Ishikawa (cell line): ENCODE measurements at regions not wholly inside any gene's neighbourhood (a gene's known extent, or its start where the extent isn't known, plus 50 kb on each side); places are given as distances from the start of the nearest gene placed in this dataset.

Source experiments
- CEBPB ChIP-seq: IDR thresholded peaks from 2 replicates; pipeline ENCODE4 v1.6.1; 2012
- CREB1 ChIP-seq: IDR thresholded peaks from 2 replicates; pipeline ENCODE4 v1.6.1; 2012; ENCODE audit warnings: low read depth
- EGR1 ChIP-seq: IDR thresholded peaks from 2 replicates; pipeline ENCODE4 v1.6.1; 2012
- EP300 ChIP-seq: IDR thresholded peaks from 2 replicates; pipeline ENCODE4 v1.6.1; 2012; ENCODE audit warnings: borderline replicate concordance
- FOXM1 ChIP-seq: IDR thresholded peaks from 2 replicates; pipeline ENCODE4 v1.6.1; 2012; ENCODE audit warnings: low read depth, borderline replicate concordance
- MAX ChIP-seq: IDR thresholded peaks from 2 replicates; pipeline ENCODE4 v1.6.1; 2012
- NFIC ChIP-seq: IDR thresholded peaks from 2 replicates; pipeline ENCODE4 v1.6.1; 2012
- RAD21 ChIP-seq: IDR thresholded peaks from 2 replicates; pipeline ENCODE4 v1.6.1; 2012; ENCODE audit warnings: low read depth
- REST ChIP-seq: IDR thresholded peaks from 2 replicates; pipeline ENCODE4 v1.6.1; 2012; ENCODE audit warnings: low read depth, mild to moderate bottlenecking
- TAF1 ChIP-seq: IDR thresholded peaks from 2 replicates; pipeline ENCODE4 v1.6.1; 2012; ENCODE audit warnings: low read depth, mild to moderate bottlenecking
- TCF12 ChIP-seq: IDR thresholded peaks from 2 replicates; pipeline ENCODE4 v1.6.1; 2012; ENCODE audit warnings: low read depth
- TEAD4 ChIP-seq: IDR thresholded peaks from 2 replicates; pipeline ENCODE4 v1.6.1; 2012
- USF1 ChIP-seq: IDR thresholded peaks from 2 replicates; pipeline ENCODE4 v1.6.1; 2012
- YY1 ChIP-seq: IDR thresholded peaks from 2 replicates; pipeline ENCODE4 v1.6.1; 2012; ENCODE audit warnings: low read depth
- ZBTB7A ChIP-seq: IDR thresholded peaks from 2 replicates; pipeline ENCODE4 v1.6.1; 2012; ENCODE audit warnings: low read depth

GRCh38 chr3:11739706-11740105 is 96.0 kb upstream of the VGLL4 start:
- TF ChIP-seq EGR1 = no peak
- no peak for TF ChIP-seq TCF12
- no peak for TF ChIP-seq CEBPB
- no peak for TF ChIP-seq MAX

- TF ChIP-seq TEAD4 (no peak), CEBPB (no peak), MAX (no peak), TCF12 (no peak), YY1 (no peak), USF1 (no peak), ZBTB7A (no peak), RAD21 (no peak), TAF1 (no peak), NFIC (no peak), FOXM1 (no peak), CREB1 (no peak), REST (no peak), EP300 (no peak)
Observed at GRCh38 chr3:11739123-11739522, 95.4 kb upstream of the VGLL4 start.

- TF ChIP-seq REST = no peak
- no peak for TF ChIP-seq YY1
- TF ChIP-seq CEBPB = no peak
- TF ChIP-seq TEAD4 = no peak
- no peak for TF ChIP-seq TCF12
- TF ChIP-seq EP300 = no peak
- TF ChIP-seq ZBTB7A = no peak
Observed at GRCh38 chr3:11737742-11738141, 94.0 kb upstream of the VGLL4 start.

- no peak for TF ChIP-seq RAD21
- no peak for TF ChIP-seq USF1
- no peak for TF ChIP-seq EGR1
- no peak for TF ChIP-seq CREB1
- TF ChIP-seq NFIC = no peak
- no peak for TF ChIP-seq TEAD4
- no peak for TF ChIP-seq ZBTB7A
- no peak for TF ChIP-seq CEBPB
- TF ChIP-seq FOXM1 = no peak
- TF ChIP-seq EP300 = no peak
- TF ChIP-seq REST = no peak
- TF ChIP-seq TCF12 = no peak
- TF ChIP-seq MAX = no peak
- TF ChIP-seq YY1 = no peak
- no peak for TF ChIP-seq TAF1
Observed at GRCh38 chr3:11736136-11736833, 92.6 kb upstream of the VGLL4 start.
